Neural cell (in vitro differentiated cells): ENCODE measurements at regions not wholly inside any gene's neighbourhood (a gene's known extent, or its start where the extent isn't known, plus 50 kb on each side); places are given as distances from the start of the nearest gene placed in this dataset.
A peak's percentile ranks its signal among the peaks of the same experiment; 100 is the strongest.

Source experiments
- H2AFZ ChIP-seq: fragments of 200-600, 300-800 bp; sonication (generic), shearing (Covaris generic); 2 replicates; pipeline ENCODE4 v1.6.0; 2014; ENCODE audit warnings: low read depth, mild to moderate bottlenecking, antibody characterized with exemption, low read length, moderate library complexity
- H3F3A ChIP-seq: fragments of 200-600 bp; shearing (Covaris generic); 2 replicates; pipeline ENCODE4 v1.6.1; 2016; ENCODE audit warnings: mild to moderate bottlenecking, moderate library complexity, mixed read lengths, antibody characterized with exemption, low read length; ENCODE audit not compliant: insufficient read depth, poor library complexity, severe bottlenecking
- H3K27ac ChIP-seq: fragments of 200-600, 300-800 bp; sonication (generic), shearing (Covaris generic); 2 replicates; pipeline ENCODE4 v1.5.1; 2014; ENCODE audit warnings: mild to moderate bottlenecking, low read length, moderate library complexity
- H3K27me3 ChIP-seq: fragments of 300-800, 200-600 bp; sonication (generic), shearing (Covaris generic); 2 replicates; pipeline ENCODE4 v1.6.0; 2014; ENCODE audit warnings: mild to moderate bottlenecking, low read depth, low read length, moderate library complexity; ENCODE audit not compliant: insufficient read depth
- H3K36me3 ChIP-seq: fragments of 300-800, 200-600 bp; sonication (generic), shearing (Covaris generic); 2 replicates; pipeline ENCODE4 v1.5.1; 2014; ENCODE audit warnings: mild to moderate bottlenecking, antibody characterized with exemption, low read length, moderate library complexity; ENCODE audit not compliant: insufficient read depth
- H3K4me2 ChIP-seq: fragments of 300-800, 200-600 bp; sonication (generic), shearing (Covaris generic); 2 replicates; pipeline ENCODE4 v1.6.0; 2014; ENCODE audit warnings: mild to moderate bottlenecking, low read length
- H3K4me3 ChIP-seq: fragments of 300-800, 200-600 bp; sonication (generic), shearing (Covaris generic); 2 replicates; pipeline ENCODE4 v1.5.1; 2014; ENCODE audit warnings: mild to moderate bottlenecking, low read length, moderate library complexity
- H3K79me2 ChIP-seq: fragments of 200-600 bp; shearing (Covaris generic); replicated peaks from 2 replicates; pipeline ENCODE4 v1.6.0; 2014; ENCODE audit warnings: mild to moderate bottlenecking, low read length, moderate library complexity; ENCODE audit not compliant: insufficient read depth
- H3K9ac ChIP-seq: fragments of 300-800, 200-600 bp; sonication (generic), shearing (Covaris generic); 2 replicates; pipeline ENCODE4 v1.6.1; 2016; ENCODE audit warnings: mild to moderate bottlenecking, low read length, mixed read lengths
- H3K9me2 ChIP-seq: fragments of 200-600 bp; shearing (Covaris generic); 2 replicates; pipeline ENCODE4 v1.6.1; 2016; ENCODE audit warnings: mild to moderate bottlenecking, low read length, mixed read lengths; ENCODE audit not compliant: insufficient read depth
- H3K9me3 ChIP-seq: fragments of 200-600, 300-800 bp; sonication (generic), shearing (Covaris generic); 2 replicates; pipeline ENCODE4 v1.6.1; 2016; ENCODE audit warnings: mild to moderate bottlenecking, mixed run types, low read length, moderate library complexity, mixed read lengths
- H4K20me1 ChIP-seq: fragments of 200-600 bp; shearing (Covaris generic); 2 replicates; pipeline ENCODE4 v1.6.1; 2016; ENCODE audit warnings: mild to moderate bottlenecking, mixed run types; ENCODE audit not compliant: insufficient read depth
- CTCF ChIP-seq: fragments of 450-650 bp; IDR thresholded peaks from 2 replicates; pipeline ENCODE4 v1.5.1; 2014; ENCODE audit warnings: antibody characterized with exemption, mild to moderate bottlenecking, moderate library complexity; ENCODE audit not compliant: poor library complexity, severe bottlenecking
- EP300 ChIP-seq: fragments of 450-650 bp; conservative IDR thresholded peaks from 2 replicates; pipeline ENCODE4 v1.6.1; 2014; ENCODE audit warnings: antibody characterized with exemption, mild to moderate bottlenecking, moderate library complexity; ENCODE audit not compliant: poor library complexity, severe bottlenecking
- EZH2 ChIP-seq: fragments of 200-600, 300-800 bp; shearing (Covaris generic), sonication (generic); IDR thresholded peaks from 2 replicates; pipeline ENCODE4 v1.6.1; 2014; ENCODE audit warnings: antibody characterized with exemption, low read length, borderline replicate concordance, mild to moderate bottlenecking; ENCODE audit not compliant: insufficient read depth, poor library complexity, severe bottlenecking
- MXI1 ChIP-seq: fragments of 450-650 bp; conservative IDR thresholded peaks from 2 replicates; pipeline ENCODE4 v1.6.1; 2014; ENCODE audit warnings: antibody characterized with exemption, mild to moderate bottlenecking; ENCODE audit not compliant: poor library complexity, severe bottlenecking
- POLR2AphosphoS5 ChIP-seq: IDR thresholded peaks from 2 replicates; pipeline ENCODE4 v1.6.1; 2012
- RAD21 ChIP-seq: fragments of 450-650 bp; conservative IDR thresholded peaks from 2 replicates; pipeline ENCODE4 v1.6.1; 2014; ENCODE audit warnings: antibody characterized with exemption, mild to moderate bottlenecking, moderate library complexity
- REST ChIP-seq: IDR thresholded peaks from 2 replicates; pipeline ENCODE4 v1.6.1; 2012; ENCODE audit warnings: borderline replicate concordance
- SMC3 ChIP-seq: fragments of 450-650 bp; conservative IDR thresholded peaks from 2 replicates; pipeline ENCODE4 v1.6.1; 2014; ENCODE audit warnings: antibody characterized with exemption, mild to moderate bottlenecking, moderate library complexity; ENCODE audit not compliant: poor library complexity
- TAF1 ChIP-seq: IDR thresholded peaks from 2 replicates; pipeline ENCODE4 v1.6.1; 2012; ENCODE audit warnings: low read depth

GRCh38 chr5:175207321-175208040 lies 236.5 kb downstream of the DRD1 start:
- peak; percentile 48 for TF ChIP-seq POLR2AphosphoS5
- TF ChIP-seq SMC3 = no peak
- TF ChIP-seq EP300 = peak; percentile 63
- Histone ChIP-seq H3K27ac (peak overlapping the region; percentile 50), H3K79me2 (no peaks in the 10 kb centered on the region), H3K9ac (no peak overlapping the region), H4K20me1 (no peaks in the 10 kb centered on the region), H3K36me3 (no peaks in the 10 kb centered on the region), H2AFZ (no peak overlapping the region), H3F3A (no peaks in the 10 kb centered on the region), H3K9me2 (no peaks in the 10 kb centered on the region), H3K4me2 (no peak overlapping the region), H3K27me3 (no peaks in the 10 kb centered on the region), H3K4me3 (no peak overlapping the region), H3K9me3 (no peaks in the 10 kb centered on the region)

GRCh38 chr5:175206669-175207068 lies 237.3 kb downstream of the DRD1 start:
- TF ChIP-seq SMC3 (no peak), EZH2 (no peak), CTCF (no peak), MXI1 (no peak), EP300 (no peak), TAF1 (no peak)
- Histone ChIP-seq H3F3A (no peaks in the 10 kb centered on the region), H3K4me3 (no peak overlapping the region), H3K9me3 (no peaks in the 10 kb centered on the region), H3K4me2 (no peak overlapping the region), H3K27me3 (no peaks in the 10 kb centered on the region), H3K79me2 (no peaks in the 10 kb centered on the region), H4K20me1 (no peaks in the 10 kb centered on the region), H3K27ac (no peak overlapping the region), H3K36me3 (no peaks in the 10 kb centered on the region), H3K9ac (no peak overlapping the region), H2AFZ (no peak overlapping the region), H3K9me2 (no peaks in the 10 kb centered on the region)

- H3K36me3 ChIP-seq = no peaks in the 10 kb centered on the region
- no peaks in the 10 kb centered on the region for H3K79me2 ChIP-seq
- H3F3A ChIP-seq = no peaks in the 10 kb centered on the region
- TF ChIP-seq EP300 = no peak
- TF ChIP-seq SMC3 = no peak
- no peak for TF ChIP-seq RAD21
- no peak for TF ChIP-seq EZH2
- TF ChIP-seq CTCF = no peak
- TF ChIP-seq TAF1 = no peak
- no peak for TF ChIP-seq MXI1
- no peak for TF ChIP-seq POLR2AphosphoS5
- no peak for TF ChIP-seq REST
- no peak overlapping the region for H3K9ac ChIP-seq
- no peaks in the 10 kb centered on the region for H3K9me3 ChIP-seq
- H3K4me3 ChIP-seq = no peak overlapping the region
- no peak overlapping the region for H3K27ac ChIP-seq
- H4K20me1 ChIP-seq = no peaks in the 10 kb centered on the region
- H2AFZ ChIP-seq = no peak overlapping the region
- no peaks in the 10 kb centered on the region for H3K9me2 ChIP-seq
- no peaks in the 10 kb centered on the region for H3K27me3 ChIP-seq
- no peak overlapping the region for H3K4me2 ChIP-seq
These were observed 241.4 kb downstream of the DRD1 start for GRCh38 chr5:175202463-175203068.
